Smooth muscle cell (in vitro differentiated cells): ENCODE measurements at regions not wholly inside any gene's neighbourhood (a gene's known extent, or its start where the extent isn't known, plus 50 kb on each side); places are given as distances from the start of the nearest gene placed in this dataset.

ENCODE experiments used
- DNase-seq: peaks from one replicate; lab custom pipeline; 2025; ENCODE audit not compliant: unreplicated experiment; lab: John Stamatoyannopoulos, UW
- H2AFZ ChIP-seq: fragments of 200-600 bp; sonication (generic); 2 replicates; pipeline ENCODE4 v1.6.0; 2016; ENCODE audit warnings: antibody characterized with exemption, low read depth, mild to moderate bottlenecking
- H3F3A ChIP-seq: fragments of 200-600 bp; sonication (generic); 2 replicates; pipeline ENCODE4 v1.6.0; 2017; ENCODE audit warnings: antibody characterized with exemption, low read depth
- H3K27ac ChIP-seq: fragments of 200-600 bp; sonication (generic); 2 replicates; pipeline ENCODE4 v1.5.1; 2016; ENCODE audit warnings: low read depth, mild to moderate bottlenecking
- H3K27me3 ChIP-seq: fragments of 200-600 bp; sonication (generic); 2 replicates; pipeline ENCODE4 v1.6.1; 2016; ENCODE audit warnings: low read depth, mild to moderate bottlenecking
- H3K36me3 ChIP-seq: fragments of 200-600 bp; sonication (generic); 2 replicates; pipeline ENCODE4 v1.5.1; 2016; ENCODE audit warnings: low read depth
- H3K4me1 ChIP-seq: fragments of 200-600 bp; sonication (generic); 2 replicates; pipeline ENCODE4 v1.5.1; 2016; ENCODE audit warnings: low read depth
- H3K4me2 ChIP-seq: fragments of 200-600 bp; sonication (generic); 2 replicates; pipeline ENCODE4 v1.6.0; 2016; ENCODE audit warnings: mild to moderate bottlenecking
- H3K4me3 ChIP-seq: fragments of 200-600 bp; sonication (generic); 2 replicates; pipeline ENCODE4 v1.5.1; 2016; ENCODE audit warnings: mild to moderate bottlenecking
- H3K79me2 ChIP-seq: fragments of 200-600 bp; sonication (generic); 2 replicates; pipeline ENCODE4 v1.6.0; 2016; ENCODE audit warnings: low read depth, mild to moderate bottlenecking
- H3K9ac ChIP-seq: fragments of 200-600 bp; sonication (generic); 2 replicates; pipeline ENCODE4 v1.6.0; 2016; ENCODE audit warnings: low read depth
- H3K9me3 ChIP-seq: fragments of 200-600 bp; sonication (generic); replicated peaks from 2 replicates; pipeline ENCODE4 v1.5.1; 2016; ENCODE audit warnings: low read depth
- H4K20me1 ChIP-seq: fragments of 200-600 bp; sonication (generic); 2 replicates; pipeline ENCODE4 v1.6.0; 2016; ENCODE audit warnings: low read depth
- WGBS: methylation state at CpG from one replicate; pipeline ENCODE4 v1.1.7; 2016; ENCODE audit warnings: low lambda C conversion rate; 5-methylcytosine and 5-hydroxymethylcytosine counted together
- TF ChIP-seq, protein P1 (sequence below): fragments of 200-600 bp; sonication (generic); IDR thresholded peaks from 2 replicates; pipeline ENCODE4 v1.5.1; 2017; ENCODE audit warnings: borderline replicate concordance, mild to moderate bottlenecking, antibody characterized with exemption; ENCODE audit not compliant: insufficient read depth, poor library complexity, severe bottlenecking

DNA sequence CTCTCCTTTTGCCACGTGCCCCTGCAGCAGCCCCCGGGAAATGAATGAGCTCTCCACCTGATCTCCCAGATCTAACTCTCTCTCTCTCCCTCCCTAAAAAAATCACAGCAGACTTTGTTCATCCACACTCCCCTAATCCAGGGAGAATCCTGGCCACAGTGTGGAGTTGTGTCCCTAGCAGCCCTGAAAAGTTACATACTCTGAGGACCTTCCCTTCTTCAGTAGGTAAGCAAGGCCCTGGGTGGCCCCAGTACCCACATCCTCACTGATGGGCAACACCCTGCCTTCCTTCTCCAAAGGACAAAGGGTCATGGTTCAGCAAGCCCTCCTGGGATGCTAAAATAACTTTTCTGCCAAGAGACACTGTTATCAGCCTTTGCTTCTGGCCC, 76.9 kb upstream of the GLI2 start:
- H3K27ac ChIP-seq = no peak overlapping the region

DNA sequence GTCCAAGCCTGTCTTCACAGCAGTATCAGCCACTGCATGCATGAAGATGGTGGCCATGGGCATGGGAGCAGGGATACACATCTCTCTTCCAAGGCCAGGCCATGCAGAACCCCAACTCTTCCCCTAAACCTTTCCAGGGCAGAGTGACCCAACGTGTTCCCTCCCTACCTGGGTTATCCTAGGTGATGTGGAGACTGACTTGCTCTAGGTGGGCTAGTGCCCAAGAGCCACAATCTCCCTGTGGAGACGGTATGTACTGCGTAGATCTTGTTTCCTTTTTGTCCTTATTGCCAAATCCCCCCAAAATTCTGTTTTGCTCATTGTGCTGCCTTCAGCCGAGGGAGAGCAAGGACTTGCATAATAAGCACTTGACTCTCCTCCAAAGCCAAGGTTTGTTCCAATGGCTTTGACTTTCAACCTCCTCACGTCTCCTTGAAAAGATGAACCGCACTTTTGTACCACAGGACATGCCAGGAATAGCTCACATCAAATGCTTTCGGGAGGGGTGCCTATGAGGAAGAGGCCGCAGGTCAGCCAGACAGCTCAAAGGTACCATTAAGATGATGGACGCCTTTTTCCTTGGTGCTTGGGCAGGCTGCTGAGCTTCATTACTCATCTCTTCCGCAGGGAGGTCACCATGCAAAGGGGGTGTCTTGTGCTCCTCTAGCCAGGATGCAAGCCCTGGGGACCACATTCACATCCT, 76.2 kb upstream of the GLI2 start:
- TF ChIP-seq, protein P1, sequence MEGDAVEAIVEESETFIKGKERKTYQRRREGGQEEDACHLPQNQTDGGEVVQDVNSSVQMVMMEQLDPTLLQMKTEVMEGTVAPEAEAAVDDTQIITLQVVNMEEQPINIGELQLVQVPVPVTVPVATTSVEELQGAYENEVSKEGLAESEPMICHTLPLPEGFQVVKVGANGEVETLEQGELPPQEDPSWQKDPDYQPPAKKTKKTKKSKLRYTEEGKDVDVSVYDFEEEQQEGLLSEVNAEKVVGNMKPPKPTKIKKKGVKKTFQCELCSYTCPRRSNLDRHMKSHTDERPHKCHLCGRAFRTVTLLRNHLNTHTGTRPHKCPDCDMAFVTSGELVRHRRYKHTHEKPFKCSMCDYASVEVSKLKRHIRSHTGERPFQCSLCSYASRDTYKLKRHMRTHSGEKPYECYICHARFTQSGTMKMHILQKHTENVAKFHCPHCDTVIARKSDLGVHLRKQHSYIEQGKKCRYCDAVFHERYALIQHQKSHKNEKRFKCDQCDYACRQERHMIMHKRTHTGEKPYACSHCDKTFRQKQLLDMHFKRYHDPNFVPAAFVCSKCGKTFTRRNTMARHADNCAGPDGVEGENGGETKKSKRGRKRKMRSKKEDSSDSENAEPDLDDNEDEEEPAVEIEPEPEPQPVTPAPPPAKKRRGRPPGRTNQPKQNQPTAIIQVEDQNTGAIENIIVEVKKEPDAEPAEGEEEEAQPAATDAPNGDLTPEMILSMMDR = no peak
- Histone ChIP-seq H3K27me3 (peaks cover 13% of the 10 kb centered on the region), H3F3A (no peaks in the 10 kb centered on the region), H3K4me2 (no peak overlapping the region), H3K36me3 (no peaks in the 10 kb centered on the region), H3K27ac (no peak overlapping the region), H3K79me2 (no peaks in the 10 kb centered on the region), H3K4me3 (no peak overlapping the region), H2AFZ (no peak overlapping the region), H3K4me1 (no peaks in the 10 kb centered on the region), H3K9ac (no peak overlapping the region), H3K9me3 (no peaks in the 10 kb centered on the region), H4K20me1 (no peaks in the 10 kb centered on the region)
- no peak for DNase-seq
- 93% methylated on average over 10 of the region's 10 CpGs for WGBS

More for the DNA sequence above, 76.9 kb upstream of the GLI2 start:
- H3K4me3 ChIP-seq = no peak overlapping the region
- TF ChIP-seq, protein P1 = no peak
- no peak for DNase-seq
- H3K9me3 ChIP-seq = no peaks in the 10 kb centered on the region
- no peaks in the 10 kb centered on the region for H3K79me2 ChIP-seq
- no peaks in the 10 kb centered on the region for H3K36me3 ChIP-seq
- peaks cover 19% of the 10 kb centered on the region for H3K27me3 ChIP-seq
- no peak overlapping the region for H2AFZ ChIP-seq
- H3K9ac ChIP-seq = no peak overlapping the region
- WGBS = 88% methylated on average over 2 of the region's 2 CpGs
- no peaks in the 10 kb centered on the region for H3F3A ChIP-seq
- no peaks in the 10 kb centered on the region for H3K4me1 ChIP-seq
- H4K20me1 ChIP-seq = no peaks in the 10 kb centered on the region
- H3K4me2 ChIP-seq = no peak overlapping the region

GRCh38 chr2:120660056-120660694, 75.5 kb upstream of the GLI2 start:
- H3K9me3 ChIP-seq = no peaks in the 10 kb centered on the region
- H3K4me3 ChIP-seq = no peak overlapping the region
- no peak overlapping the region for H3K9ac ChIP-seq
- H3K4me2 ChIP-seq = no peak overlapping the region
- no peaks in the 10 kb centered on the region for H3K79me2 ChIP-seq
- H3F3A ChIP-seq = no peaks in the 10 kb centered on the region
- H4K20me1 ChIP-seq = no peaks in the 10 kb centered on the region
- H3K27me3 ChIP-seq = peaks cover 13% of the 10 kb centered on the region
- H3K27ac ChIP-seq = no peak overlapping the region
- DNase-seq = no peak
- TF ChIP-seq, protein P1 = no peak
- no peaks in the 10 kb centered on the region for H3K4me1 ChIP-seq
- WGBS = 86% methylated on average over 8 of the region's 8 CpGs
- no peaks in the 10 kb centered on the region for H3K36me3 ChIP-seq
- no peak overlapping the region for H2AFZ ChIP-seq
